C4-2B (cell line): ENCODE measurements at regions not wholly inside any gene's neighbourhood (a gene's known extent, or its start where the extent isn't known, plus 50 kb on each side); places are given as distances from the start of the nearest gene placed in this dataset.

Experiments used
- H3K27ac ChIP-seq: fragments of 450-650 bp; 2 replicates; pipeline ENCODE4 v1.5.1; 2017
- CTCF ChIP-seq: fragments of 450-650 bp; conservative IDR thresholded peaks from 2 replicates; pipeline ENCODE4 v1.5.1; 2017; ENCODE audit warnings: mild to moderate bottlenecking
- ZFX ChIP-seq: fragments of 450-650 bp; IDR thresholded peaks from 2 replicates; pipeline ENCODE4 v1.6.1; 2017

- TF ChIP-seq ZFX (no peak), CTCF (no peak)
Measured at GRCh38 chr2:16117791-16118610, 177.7 kb downstream of the MYCN start.

GRCh38 chr2:16117021-16117700 is 176.8 kb downstream of the MYCN start:
- TF ChIP-seq CTCF (no peak), ZFX (no peak)
- no peak overlapping the region for H3K27ac ChIP-seq

More at GRCh38 chr2:16117791-16118610, 177.7 kb downstream of the MYCN start:
- H3K27ac ChIP-seq: no peak overlapping the region

DNA sequence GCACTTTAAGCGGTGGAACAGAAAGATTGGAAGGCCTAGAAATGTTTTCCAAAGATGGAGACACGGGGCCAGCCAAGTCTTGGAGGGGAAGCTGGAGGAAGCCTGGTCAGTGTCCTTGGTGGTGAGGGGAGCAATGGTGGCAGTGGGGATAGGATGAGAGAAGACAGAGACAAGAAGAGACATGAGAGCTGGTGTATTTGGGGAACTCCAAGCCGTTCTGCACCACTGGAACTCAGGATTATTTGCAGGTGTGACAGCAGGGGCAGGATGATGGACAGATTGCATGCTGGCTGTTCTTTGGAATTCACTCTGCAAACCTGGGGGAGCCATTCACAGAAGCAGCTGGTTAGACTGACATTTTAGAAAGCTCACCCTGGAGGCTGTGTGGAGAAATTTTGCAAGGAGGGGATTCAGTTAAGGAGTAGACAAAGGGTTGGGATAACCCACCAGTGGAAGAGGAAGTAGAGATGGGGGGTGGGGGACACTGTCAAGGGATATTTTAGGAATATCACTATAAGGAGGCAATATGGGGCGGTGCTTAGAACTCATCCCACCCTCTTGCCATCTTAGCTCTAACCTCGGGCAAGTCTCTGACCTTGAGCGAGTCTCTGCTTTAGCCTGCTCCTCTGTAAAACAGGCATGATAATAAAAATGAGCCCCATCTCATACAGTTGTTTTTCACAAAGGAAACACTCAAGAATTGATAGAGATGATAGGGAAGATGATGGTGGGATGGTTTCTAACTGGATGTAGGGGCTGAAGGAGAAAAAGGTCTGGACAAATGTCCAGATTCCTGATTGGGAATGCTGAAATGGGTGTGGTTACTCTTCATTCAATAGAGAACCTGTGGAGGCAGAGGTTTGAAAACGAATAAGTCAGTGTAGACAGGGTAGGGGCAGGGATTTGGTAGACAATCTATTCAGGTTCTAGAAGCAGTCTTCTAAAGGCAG is 175.8 kb downstream of the MYCN start:
- TF ChIP-seq ZFX: no peak
- no peak for TF ChIP-seq CTCF
- H3K27ac ChIP-seq: no peak overlapping the region

- TF ChIP-seq ZFX: no peak
- no peak for TF ChIP-seq CTCF
- no peak overlapping the region for H3K27ac ChIP-seq
Measured at GRCh38 chr2:16115291-16115690, 174.9 kb downstream of the MYCN start.

DNA sequence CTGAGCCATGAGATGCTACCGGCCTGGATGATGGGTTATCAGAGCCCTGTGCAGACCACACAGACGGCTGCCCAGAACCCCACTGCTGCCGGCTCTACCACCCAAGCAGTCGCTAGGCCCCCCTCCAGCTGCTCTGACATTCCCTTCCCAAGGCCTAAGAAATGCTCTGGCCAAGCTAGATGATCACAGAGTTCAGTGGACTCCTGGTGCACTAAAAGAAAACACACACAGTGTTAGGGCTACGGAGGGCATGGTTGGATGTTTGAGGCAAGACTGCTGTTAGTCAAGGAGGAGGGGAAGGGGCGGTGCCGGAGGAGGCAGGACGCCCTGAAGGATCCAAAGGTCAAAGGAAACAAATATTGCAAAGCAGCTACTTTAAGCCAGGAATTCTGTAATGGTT is 174.5 kb downstream of the MYCN start:
- TF ChIP-seq CTCF (no peak), ZFX (no peak)
- no peak overlapping the region for H3K27ac ChIP-seq

GRCh38 chr2:16114070-16114469 is 173.7 kb downstream of the MYCN start:
- TF ChIP-seq CTCF (no peak), ZFX (no peak)

DNA sequence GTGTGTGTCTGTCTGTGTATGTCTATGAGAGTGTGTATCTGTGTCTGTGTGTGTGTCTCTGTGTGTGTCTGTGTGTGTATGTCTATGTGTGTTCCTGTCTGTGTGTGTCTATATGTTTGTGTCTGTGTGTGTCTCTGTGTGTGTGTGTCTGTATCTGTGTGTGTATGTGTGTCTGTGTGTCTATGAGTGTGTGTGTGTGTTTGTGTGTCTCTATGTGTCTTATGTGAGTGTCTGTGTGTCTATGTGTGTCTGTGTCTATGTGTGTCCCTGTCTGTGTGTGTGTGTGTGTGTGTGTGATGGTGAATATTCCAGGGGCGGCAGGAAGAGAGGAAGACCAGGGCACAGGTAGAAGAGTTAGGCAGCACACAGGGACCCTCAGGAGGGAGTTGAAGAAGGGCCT is 173.2 kb downstream of the MYCN start:
- H3K27ac ChIP-seq: no peak overlapping the region
- TF ChIP-seq ZFX: no peak
- no peak for TF ChIP-seq CTCF

More at GRCh38 chr2:16114070-16114469, 173.7 kb downstream of the MYCN start:
- no peak overlapping the region for H3K27ac ChIP-seq
